ENCODE measurements at regions not wholly inside any gene's neighbourhood (a gene's known extent, or its start where the extent isn't known, plus 50 kb on each side); places are given as distances from the start of the nearest gene placed in this dataset.
A peak's percentile ranks its signal among the peaks of the same experiment; 100 is the strongest.

GRCh38 chr12:71071536-71072097 lies 86.2 kb downstream of the TSPAN8 start:
- no peak for DNase-seq (ENCODE audit: low spot score)

- peak; percentile 84 for DNase-seq (ENCODE audit: low spot score)
Observed at GRCh38 chr12:71070416-71071128, 87.2 kb downstream of the TSPAN8 start.

GRCh38 chr12:71069311-71069710 lies 88.5 kb downstream of the TSPAN8 start:
- DNase-seq (ENCODE audit: low spot score): no peak

GRCh38 chr12:71063087-71063486 lies 94.7 kb downstream of the TSPAN8 start:
- no peak for DNase-seq (ENCODE audit: low spot score)

- DNase-seq (ENCODE audit: low spot score): no peak
Observed at GRCh38 chr12:71061451-71061850, 96.3 kb downstream of the TSPAN8 start.

- DNase-seq (ENCODE audit: low spot score): no peak
Observed at GRCh38 chr12:71060426-71060825, 97.4 kb downstream of the TSPAN8 start.

- DNase-seq (ENCODE audit: low spot score): no peak
Observed at GRCh38 chr12:71057330-71057729, 100.5 kb downstream of the TSPAN8 start.

GRCh38 chr12:71054551-71054950 lies 103.2 kb downstream of the TSPAN8 start:
- DNase-seq (ENCODE audit: low spot score): no peak

- DNase-seq (ENCODE audit: low spot score): peak; percentile 9
Observed at GRCh38 chr12:71046215-71046614, 111.6 kb downstream of the TSPAN8 start.

- peak; percentile 56 for DNase-seq (ENCODE audit: low spot score)
Observed at GRCh38 chr12:71045781-71046180, 112.0 kb downstream of the TSPAN8 start.

GRCh38 chr12:71041476-71041875 lies 116.3 kb downstream of the TSPAN8 start:
- no peak for DNase-seq (ENCODE audit: low spot score)

GRCh38 chr12:71038960-71039359 lies 118.4 kb upstream of the PTPRR start:
- no peak for DNase-seq (ENCODE audit: low spot score)

GRCh38 chr12:71036526-71036925 lies 116.0 kb upstream of the PTPRR start:
- DNase-seq (ENCODE audit: low spot score): no peak

- no peak for DNase-seq (ENCODE audit: low spot score)
Observed at GRCh38 chr12:71032933-71033332, 112.4 kb upstream of the PTPRR start.

- DNase-seq (ENCODE audit: low spot score): no peak
Observed at GRCh38 chr12:71029302-71029701, 108.8 kb upstream of the PTPRR start.

- DNase-seq (ENCODE audit: low spot score): no peak
Observed at GRCh38 chr12:71027856-71028255, 107.3 kb upstream of the PTPRR start.

GRCh38 chr12:71024827-71025226 lies 104.3 kb upstream of the PTPRR start:
- no peak for DNase-seq (ENCODE audit: low spot score)

GRCh38 chr12:71024281-71024680 lies 103.7 kb upstream of the PTPRR start:
- DNase-seq (ENCODE audit: low spot score): no peak

GRCh38 chr12:71021491-71021890 lies 101.0 kb upstream of the PTPRR start:
- DNase-seq (ENCODE audit: low spot score): no peak

- no peak for DNase-seq (ENCODE audit: low spot score)
Observed at GRCh38 chr12:71019282-71019831, 98.8 kb upstream of the PTPRR start.

GRCh38 chr12:71018682-71019081 lies 98.1 kb upstream of the PTPRR start:
- DNase-seq (ENCODE audit: low spot score): no peak

GRCh38 chr12:71014180-71014785 lies 93.7 kb upstream of the PTPRR start:
- peak; percentile 70 for DNase-seq (ENCODE audit: low spot score)

- peak; percentile 11 for DNase-seq (ENCODE audit: low spot score)
Observed at GRCh38 chr12:71011261-71011660, 90.7 kb upstream of the PTPRR start.

All from H4 (cell line).